K562 (cell line): ENCODE measurements at regions not wholly inside any gene's neighbourhood (a gene's known extent, or its start where the extent isn't known, plus 50 kb on each side); places are given as distances from the start of the nearest gene placed in this dataset.

Experiments
- ATAC-seq: fragments of 200-7000 bp; cut with Tn5 transposase; 3 replicates; pipeline ENCODE4 v1.9.1; 2020; ENCODE audit warnings: moderate library complexity
- BruUV-seq: library from RNA; stranded (reverse); fragments of 400-500 nt; replicated peaks from 2 replicates; lab custom pipeline; 2021; lab: Mats Ljungman, UMichigan
- CTCF ChIA-PET: fragments of 300-600 bp; formaldehyde crosslinking; extraction: SDS; loops from one replicate; lab custom pipeline; 2021; ENCODE audit warnings: low intra/inter-chr PET ratio; lab: Yijun Ruan, JAX
- POLR2A ChIA-PET: fragments of 300-600, 350-650 bp; sonication (Branson Sonifier 250); formaldehyde crosslinking; extraction: SDS; loops from one replicate; lab custom pipeline; 2021; ENCODE audit warnings: antibody characterized with exemption, inconsistent platforms; lab: Yijun Ruan, JAX
- DNase-seq, 4 experiments: peaks; one replicate each; pipeline versions ENCODE4 v3.0.0 to v3.0.0-alpha.2; 2011 to 2018; ENCODE audit warnings: low spot score in 3 of 4, mixed read lengths in 3 of 4; ENCODE audit errors: extremely low read depth in 1 of 4
- FAIRE-seq: peaks from 2 replicates; lab custom pipeline; 2011; peaks lifted over from hg19 to GRCh38; lab: Jason Lieb, UNC
- H2AFZ ChIP-seq: 2 replicates; pipeline ENCODE4 v1.6.0; 2011; ENCODE audit warnings: low read depth, low read length, control low read depth, inconsistent platforms
- H3K27ac ChIP-seq: fragments of 200-600 bp; 3 replicates; pipeline ENCODE4 v1.8.0; 2011; ENCODE audit warnings: low read depth, mild to moderate bottlenecking, control low read depth, inconsistent platforms, low read length, moderate library complexity, mixed read lengths; ENCODE audit errors: extremely low read depth
- H3K27me3 ChIP-seq, 2 experiments: fragments of 300-600 bp in 1 of 2; 2 replicates in 1 of 2; 3 replicates in 1 of 2; pipeline versions ENCODE4 v1.6.0 to v1.8.0; 2011; ENCODE audit warnings: inconsistent platforms in 2 of 2, low read length in 2 of 2, mild to moderate bottlenecking in 1 of 2, mixed read lengths in 1 of 2, moderate library complexity in 1 of 2; ENCODE audit not compliant: control insufficient read depth in 2 of 2, insufficient read depth in 2 of 2
- H3K36me3 ChIP-seq: fragments of 300-600 bp; 3 replicates; pipeline ENCODE4 v1.8.0; 2011; ENCODE audit warnings: mild to moderate bottlenecking, low read length, inconsistent platforms; ENCODE audit not compliant: control insufficient read depth, insufficient read depth
- H3K4me1 ChIP-seq, 2 experiments: fragments of 200-600 bp in 1 of 2; replicated peaks in 1 of 2; 2 replicates in 1 of 2; 3 replicates in 1 of 2; pipeline versions ENCODE4 v1.5.1 to v1.8.0; 2011; ENCODE audit warnings: inconsistent platforms in 2 of 2, low read length in 2 of 2, mild to moderate bottlenecking in 1 of 2, mixed read lengths in 1 of 2, moderate library complexity in 1 of 2; ENCODE audit not compliant: control insufficient read depth in 2 of 2, insufficient read depth in 2 of 2
- H3K4me2 ChIP-seq: 2 replicates; pipeline ENCODE4 v1.6.1; 2011; ENCODE audit warnings: low read length, control low read depth, inconsistent platforms, mixed read lengths; ENCODE audit not compliant: insufficient read depth
- H3K4me3 ChIP-seq: fragments of 200-600 bp; sonication (generic), shearing (Covaris generic); 2 replicates; pipeline ENCODE4 v1.5.1; 2016; ENCODE audit warnings: control low read depth, inconsistent platforms
- H3K79me2 ChIP-seq: fragments of 200-600 bp; 3 replicates; pipeline ENCODE4 v1.8.0; 2011; ENCODE audit warnings: low read length, inconsistent platforms; ENCODE audit not compliant: control insufficient read depth, insufficient read depth
- H3K9ac ChIP-seq, 2 experiments: 2 replicates each; pipeline versions ENCODE4 v1.6.0 to v1.6.1; 2011; ENCODE audit warnings: low read depth in 2 of 2, low read length in 2 of 2, control low read depth in 1 of 2, inconsistent platforms in 1 of 2, mild to moderate bottlenecking in 1 of 2, mixed read lengths in 1 of 2; ENCODE audit not compliant: insufficient read depth in 1 of 2
- H3K9me1 ChIP-seq: one replicate; pipeline ENCODE4 v1.6.0; 2011; ENCODE audit warnings: inconsistent platforms, mild to moderate bottlenecking, low read length, moderate library complexity; ENCODE audit not compliant: control insufficient read depth, insufficient read depth
- H3K9me3 ChIP-seq: replicated peaks from 2 replicates; pipeline ENCODE4 v1.5.1; 2011; ENCODE audit warnings: low read depth, low read length, inconsistent platforms; ENCODE audit not compliant: control insufficient read depth, insufficient read depth
- H4K20me1 ChIP-seq: replicated peaks from 2 replicates; pipeline ENCODE4 v1.6.1; 2011; ENCODE audit warnings: low read length, inconsistent platforms, mixed read lengths; ENCODE audit not compliant: control insufficient read depth, insufficient read depth
- BCOR ChIP-seq: fragments of 450-650 bp; IDR thresholded peaks from 2 replicates; pipeline ENCODE4 v1.6.1; 2016
- BMI1 ChIP-seq: fragments of 150-350 bp; IDR thresholded peaks from 2 replicates; pipeline ENCODE4 v1.6.1; 2014; ENCODE audit warnings: low read length
- HNRNPL ChIP-seq: fragments of 200-400 bp; formaldehyde crosslinking; IDR thresholded peaks from 2 replicates; pipeline ENCODE4 v1.6.1; 2017; ENCODE audit warnings: low read depth, mild to moderate bottlenecking, low read length
- ILK ChIP-seq: fragments of 450-650 bp; IDR thresholded peaks from 2 replicates; pipeline ENCODE4 v1.6.1; 2016; ENCODE audit warnings: missing genetic modification characterization, low read depth, mild to moderate bottlenecking, missing compliant biosample characterization, moderate library complexity, borderline replicate concordance
- MBD2 ChIP-seq: sonication (generic); IDR thresholded peaks from 2 replicates; pipeline ENCODE4 v1.6.1; 2016; ENCODE audit warnings: low read depth, borderline replicate concordance
- PML ChIP-seq: IDR thresholded peaks from 2 replicates; pipeline ENCODE4 v1.6.1; 2012; ENCODE audit warnings: low read length, inconsistent platforms
- PRPF4 ChIP-seq: fragments of 200-400 bp; formaldehyde crosslinking; IDR thresholded peaks from one replicate; pipeline ENCODE4 v1.6.1; 2017; ENCODE audit warnings: low read length, low read depth, mild to moderate bottlenecking; ENCODE audit not compliant: insufficient read depth, poor library complexity, severe bottlenecking
- WHSC1 ChIP-seq: IDR thresholded peaks from one replicate; pipeline ENCODE4 v1.6.1; 2012; ENCODE audit warnings: low read length, control low read depth, inconsistent platforms
- ZBED1 ChIP-seq: IDR thresholded peaks from 2 replicates; pipeline ENCODE4 v1.6.1; 2014
- ZSCAN32 ChIP-seq: fragments of 450-650 bp; formaldehyde crosslinking; IDR thresholded peaks from 2 replicates; pipeline ENCODE4 v1.4.0; 2020; ENCODE audit warnings: mild to moderate bottlenecking, moderate library complexity
- WGBS: fragments of 100-300 bp; shearing (Covaris generic); methylation state at CpG from one replicate; pipeline ENCODE4 v1.1.6; 2016; ENCODE audit warnings: low coverage, mixed read lengths; ENCODE audit not compliant: insufficient coverage; ENCODE audit errors: missing lambda C conversion rate; 5-methylcytosine and 5-hydroxymethylcytosine counted together
- in situ Hi-C: fragments of 300-500 bp; cut with MboI; formaldehyde crosslinking; loops from 4 replicates; pipeline ENCODE4 v1.15.0; 2018; ENCODE audit warnings: inconsistent platforms, mixed read lengths
- intact Hi-C: fragments of 100-400 bp; cut with micrococcal nuclease; formaldehyde crosslinking; loops from 2 replicates; pipeline ENCODE4 v1.14.2; 2022
- TF ChIP-seq, protein P1 (sequence below): sonication (generic); formaldehyde crosslinking; IDR thresholded peaks from 2 replicates; pipeline ENCODE4 v1.8.0; 2022; ENCODE audit warnings: mild to moderate bottlenecking, missing genetic modification reagents, borderline replicate concordance
- TF ChIP-seq, protein P2 (sequence below): IDR thresholded peaks from 2 replicates; pipeline ENCODE4 v1.6.1; 2012; ENCODE audit warnings: low read depth, low read length, improper control_type of control experiment, borderline replicate concordance
- TF ChIP-seq, protein P3 (sequence below), 2 experiments: fragments of 450-650 bp in 1 of 2; sonication (generic) in 1 of 2; formaldehyde crosslinking in 1 of 2; IDR thresholded peaks in 1 of 2; conservative IDR thresholded peaks in 1 of 2; 2 replicates each; pipeline versions ENCODE4 v1.6.1 to v1.8.1; 2016 to 2023; ENCODE audit warnings: mild to moderate bottlenecking in 2 of 2, moderate library complexity in 2 of 2, inconsistent platforms in 1 of 2, missing genetic modification reagents in 1 of 2
- TF ChIP-seq, protein P4 (sequence below): fragments of 250-450 bp; sonication (Bioruptor Pico); IDR thresholded peaks from 2 replicates; pipeline ENCODE4 v1.8.0; 2021; ENCODE audit warnings: moderate library complexity, mild to moderate bottlenecking, inconsistent platforms
- TF ChIP-seq, protein P5 (sequence below): fragments of 450-650 bp; IDR thresholded peaks from 2 replicates; pipeline ENCODE4 v1.6.1; 2016; ENCODE audit warnings: mild to moderate bottlenecking

DNA sequence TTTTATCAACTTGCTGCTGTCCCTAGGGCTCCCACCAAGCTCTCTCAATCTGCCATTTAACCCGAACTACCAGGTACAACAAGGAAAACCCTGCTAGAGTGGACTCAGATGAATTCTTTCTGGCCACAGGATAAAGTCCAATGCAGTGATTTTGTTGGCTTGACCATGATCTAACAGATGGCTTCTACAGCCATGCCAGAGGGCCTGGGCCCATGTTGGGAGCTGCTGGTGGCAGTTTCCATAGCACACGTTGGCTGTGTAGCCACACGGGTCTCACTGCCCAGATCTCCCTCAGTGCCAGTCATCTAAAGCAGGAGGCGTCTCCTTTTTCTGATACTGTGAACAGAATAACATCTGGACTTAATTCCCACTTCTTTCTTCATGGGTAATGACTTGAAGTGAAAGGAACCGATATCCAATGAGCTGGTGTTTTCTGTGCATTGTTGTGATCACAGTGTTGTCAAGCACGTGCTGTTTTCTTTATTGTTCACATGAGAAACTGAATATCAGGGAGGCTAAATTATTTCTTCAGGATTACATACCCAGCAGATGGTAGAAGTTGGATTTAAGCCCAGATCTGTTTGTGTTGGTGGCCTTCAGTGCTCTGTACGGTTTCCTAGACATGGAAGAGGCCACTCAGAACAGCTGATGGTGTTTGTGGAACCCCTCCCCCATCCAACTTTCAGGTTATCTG lies 85.2 kb upstream of the CLCN4 start:
- no peak overlapping the region for H2AFZ ChIP-seq
- peaks cover 0 to 1% of the 10 kb centered on the region in 2 experiments; a peak in 1 of 5 replicates for H3K27me3 ChIP-seq
- H3K79me2 ChIP-seq = no peaks in the 10 kb centered on the region
- no peaks in the 10 kb centered on the region for H3K9me3 ChIP-seq
- in situ Hi-C loops = no loop called here
- TF ChIP-seq, protein P1, sequence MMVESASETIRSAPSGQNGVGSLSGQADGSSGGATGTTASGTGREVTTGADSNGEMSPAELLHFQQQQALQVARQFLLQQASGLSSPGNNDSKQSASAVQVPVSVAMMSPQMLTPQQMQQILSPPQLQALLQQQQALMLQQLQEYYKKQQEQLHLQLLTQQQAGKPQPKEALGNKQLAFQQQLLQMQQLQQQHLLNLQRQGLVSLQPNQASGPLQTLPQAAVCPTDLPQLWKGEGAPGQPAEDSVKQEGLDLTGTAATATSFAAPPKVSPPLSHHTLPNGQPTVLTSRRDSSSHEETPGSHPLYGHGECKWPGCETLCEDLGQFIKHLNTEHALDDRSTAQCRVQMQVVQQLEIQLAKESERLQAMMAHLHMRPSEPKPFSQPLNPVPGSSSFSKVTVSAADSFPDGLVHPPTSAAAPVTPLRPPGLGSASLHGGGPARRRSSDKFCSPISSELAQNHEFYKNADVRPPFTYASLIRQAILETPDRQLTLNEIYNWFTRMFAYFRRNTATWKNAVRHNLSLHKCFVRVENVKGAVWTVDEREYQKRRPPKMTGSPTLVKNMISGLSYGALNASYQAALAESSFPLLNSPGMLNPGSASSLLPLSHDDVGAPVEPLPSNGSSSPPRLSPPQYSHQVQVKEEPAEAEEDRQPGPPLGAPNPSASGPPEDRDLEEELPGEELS (CRISPR knock-in tag) = no peak
- no peak for TF ChIP-seq WHSC1
- TF ChIP-seq, protein P2, sequence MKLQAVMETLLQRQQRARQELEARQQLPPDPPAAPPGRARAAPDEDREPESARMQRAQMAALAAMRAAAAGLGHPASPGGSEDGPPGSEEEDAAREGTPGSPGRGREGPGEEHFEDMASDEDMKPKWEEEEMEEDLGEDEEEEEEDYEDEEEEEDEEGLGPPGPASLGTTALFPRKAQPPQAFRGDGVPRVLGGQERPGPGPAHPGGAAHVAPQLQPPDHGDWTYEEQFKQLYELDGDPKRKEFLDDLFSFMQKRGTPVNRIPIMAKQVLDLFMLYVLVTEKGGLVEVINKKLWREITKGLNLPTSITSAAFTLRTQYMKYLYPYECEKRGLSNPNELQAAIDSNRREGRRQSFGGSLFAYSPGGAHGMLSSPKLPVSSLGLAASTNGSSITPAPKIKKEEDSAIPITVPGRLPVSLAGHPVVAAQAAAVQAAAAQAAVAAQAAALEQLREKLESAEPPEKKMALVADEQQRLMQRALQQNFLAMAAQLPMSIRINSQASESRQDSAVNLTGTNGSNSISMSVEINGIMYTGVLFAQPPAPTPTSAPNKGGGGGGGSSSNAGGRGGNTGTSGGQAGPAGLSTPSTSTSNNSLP = no peak
- TF ChIP-seq, protein P3, sequence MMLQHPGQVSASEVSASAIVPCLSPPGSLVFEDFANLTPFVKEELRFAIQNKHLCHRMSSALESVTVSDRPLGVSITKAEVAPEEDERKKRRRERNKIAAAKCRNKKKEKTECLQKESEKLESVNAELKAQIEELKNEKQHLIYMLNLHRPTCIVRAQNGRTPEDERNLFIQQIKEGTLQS (IDR thresholded peaks at IDR 0.05) = no peak
- TF ChIP-seq, protein P3 (CRISPR knock-in tag; conservative IDR thresholded peaks at IDR 0.05) = no peak
- TF ChIP-seq HNRNPL = no peak
- TF ChIP-seq ZBED1 = no peak
- no peak for TF ChIP-seq BCOR
- TF ChIP-seq BMI1 = no peak
- no peak for TF ChIP-seq PRPF4
- no peak for TF ChIP-seq ZSCAN32 (CRISPR knock-in tag)
- no peak for TF ChIP-seq ILK (tag)
- TF ChIP-seq, protein P4, sequence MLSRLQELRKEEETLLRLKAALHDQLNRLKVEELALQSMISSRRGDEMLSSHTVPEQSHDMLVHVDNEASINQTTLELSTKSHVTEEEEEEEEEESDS (CRISPR knock-in tag) = no peak
- TF ChIP-seq, protein P5, sequence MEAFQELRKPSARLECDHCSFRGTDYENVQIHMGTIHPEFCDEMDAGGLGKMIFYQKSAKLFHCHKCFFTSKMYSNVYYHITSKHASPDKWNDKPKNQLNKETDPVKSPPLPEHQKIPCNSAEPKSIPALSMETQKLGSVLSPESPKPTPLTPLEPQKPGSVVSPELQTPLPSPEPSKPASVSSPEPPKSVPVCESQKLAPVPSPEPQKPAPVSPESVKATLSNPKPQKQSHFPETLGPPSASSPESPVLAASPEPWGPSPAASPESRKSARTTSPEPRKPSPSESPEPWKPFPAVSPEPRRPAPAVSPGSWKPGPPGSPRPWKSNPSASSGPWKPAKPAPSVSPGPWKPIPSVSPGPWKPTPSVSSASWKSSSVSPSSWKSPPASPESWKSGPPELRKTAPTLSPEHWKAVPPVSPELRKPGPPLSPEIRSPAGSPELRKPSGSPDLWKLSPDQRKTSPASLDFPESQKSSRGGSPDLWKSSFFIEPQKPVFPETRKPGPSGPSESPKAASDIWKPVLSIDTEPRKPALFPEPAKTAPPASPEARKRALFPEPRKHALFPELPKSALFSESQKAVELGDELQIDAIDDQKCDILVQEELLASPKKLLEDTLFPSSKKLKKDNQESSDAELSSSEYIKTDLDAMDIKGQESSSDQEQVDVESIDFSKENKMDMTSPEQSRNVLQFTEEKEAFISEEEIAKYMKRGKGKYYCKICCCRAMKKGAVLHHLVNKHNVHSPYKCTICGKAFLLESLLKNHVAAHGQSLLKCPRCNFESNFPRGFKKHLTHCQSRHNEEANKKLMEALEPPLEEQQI = no peak
- no peak for TF ChIP-seq PML
- no peak for TF ChIP-seq MBD2
- H3K4me2 ChIP-seq = no peak overlapping the region
- H3K4me1 ChIP-seq = no peaks in the 10 kb centered on the region
- H4K20me1 ChIP-seq = no peaks in the 10 kb centered on the region
- no peaks in the 10 kb centered on the region for H3K36me3 ChIP-seq
- POLR2A ChIA-PET = no interaction called here
- ATAC-seq (no peak), DNase-seq (no peak), FAIRE-seq (no peak)
- no peak overlapping the region for H3K27ac ChIP-seq
- 3% methylated on average over 7 of the region's 7 CpGs for WGBS
- CTCF ChIA-PET = no interaction called here
- no TSS peak for BruUV-seq
- intact Hi-C loops = no loop called here
- no peak overlapping the region for H3K9ac ChIP-seq
- H3K4me3 ChIP-seq = no peak overlapping the region
- H3K9me1 ChIP-seq = no peaks in the 10 kb centered on the region
